ENCODE measurements at regions not wholly inside any gene's neighbourhood (a gene's known extent, or its start where the extent isn't known, plus 50 kb on each side); places are given as distances from the start of the nearest gene placed in this dataset.

- Histone ChIP-seq H3K9ac (ENCODE audit: low read length in 3 of 3) (no peak overlapping the region), H3K27me3 (ENCODE audit: control insufficient read depth, insufficient read depth, low read length) (no peaks in the 10 kb centered on the region), H3K4me1 (ENCODE audit: control insufficient read depth in 2 of 3, insufficient read depth in 2 of 3, low read depth in 1 of 3, low read length in 3 of 3) (no peaks in the 10 kb centered on the region), H3K4me3 (ENCODE audit: low read length in 3 of 3) (no peak overlapping the region), H3K9me3 (ENCODE audit: control insufficient read depth in 2 of 3, insufficient read depth in 1 of 3, low read length in 3 of 3) (no peaks in the 10 kb centered on the region), H3K27ac (ENCODE audit: low read depth in 2 of 2, low read length in 2 of 2) (no peak overlapping the region), H3K36me3 (ENCODE audit: control insufficient read depth in 2 of 3, insufficient read depth in 3 of 3, low read length in 3 of 3) (no peaks in the 10 kb centered on the region)
- intact Hi-C loops (cut with DNase I), result no loop called here
- FAIRE-seq (no peak), DNase-seq (peak in 2 of 5 donors; percentile 5 to 20)
- no peak for TF ChIP-seq CTCF (IDR thresholded peaks at IDR 0.05; ENCODE audit: borderline replicate concordance, extremely low read depth, insufficient read depth)
Measured at GRCh38 chr13:111791131-111791530, 275.8 kb upstream of the SOX1 start.

- FAIRE-seq (no peak), DNase-seq (peak in 1 of 5 donors; percentile 20)
- intact Hi-C loops (cut with DNase I), result no loop called here
- H3K36me3 ChIP-seq (ENCODE audit: control insufficient read depth in 2 of 3, insufficient read depth in 3 of 3, low read length in 3 of 3), result no peaks in the 10 kb centered on the region
- no peaks in the 10 kb centered on the region for H3K9me3 ChIP-seq (ENCODE audit: control insufficient read depth in 2 of 3, insufficient read depth in 1 of 3, low read length in 3 of 3)
- no peak overlapping the region for H3K9ac ChIP-seq (ENCODE audit: low read length in 3 of 3)
- TF ChIP-seq CTCF (IDR thresholded peaks at IDR 0.05; ENCODE audit: borderline replicate concordance, extremely low read depth, insufficient read depth), result no peak
- H3K4me3 ChIP-seq (ENCODE audit: low read length in 3 of 3), result no peak overlapping the region
- H3K27ac ChIP-seq (ENCODE audit: low read depth in 2 of 2, low read length in 2 of 2), result no peak overlapping the region
- no peaks in the 10 kb centered on the region for H3K27me3 ChIP-seq (ENCODE audit: control insufficient read depth, insufficient read depth, low read length)
- H3K4me1 ChIP-seq (ENCODE audit: control insufficient read depth in 2 of 3, insufficient read depth in 2 of 3, low read depth in 1 of 3, low read length in 3 of 3), result no peaks in the 10 kb centered on the region
Measured at GRCh38 chr13:111792956-111793355, 274.0 kb upstream of the SOX1 start.
